H1 (cell line): ENCODE measurements at regions not wholly inside any gene's neighbourhood (a gene's known extent, or its start where the extent isn't known, plus 50 kb on each side); places are given as distances from the start of the nearest gene placed in this dataset.

ENCODE experiments used
- EZH2 ChIP-seq: fragments of 200-600 bp; sonication (generic); IDR thresholded peaks from 2 replicates; pipeline ENCODE4 v1.7.1; 2012; ENCODE audit warnings: low read depth, mild to moderate bottlenecking, moderate library complexity, low read length, inconsistent platforms; ENCODE audit not compliant: severe bottlenecking
- NRF1 ChIP-seq: IDR thresholded peaks from 2 replicates; pipeline ENCODE4 v1.6.1; 2011; ENCODE audit warnings: mild to moderate bottlenecking, low read depth, low read length, improper control_type of control experiment
- POLR2A ChIP-seq, 2 experiments: IDR thresholded peaks; 1 replicate in 1 of 2; 2 replicates in 1 of 2; pipeline ENCODE4 v1.6.1; 2011; ENCODE audit warnings: low read depth in 2 of 2, low read length in 2 of 2, mild to moderate bottlenecking in 2 of 2; ENCODE audit errors: control extremely low read depth in 1 of 2
- SP4 ChIP-seq: IDR thresholded peaks from 2 replicates; pipeline ENCODE4 v1.6.1; 2012; ENCODE audit warnings: low read length, inconsistent platforms
- TCF12 ChIP-seq: IDR thresholded peaks from 2 replicates; pipeline ENCODE4 v1.6.1; 2011; ENCODE audit warnings: low read depth, mild to moderate bottlenecking, low read length

DNA sequence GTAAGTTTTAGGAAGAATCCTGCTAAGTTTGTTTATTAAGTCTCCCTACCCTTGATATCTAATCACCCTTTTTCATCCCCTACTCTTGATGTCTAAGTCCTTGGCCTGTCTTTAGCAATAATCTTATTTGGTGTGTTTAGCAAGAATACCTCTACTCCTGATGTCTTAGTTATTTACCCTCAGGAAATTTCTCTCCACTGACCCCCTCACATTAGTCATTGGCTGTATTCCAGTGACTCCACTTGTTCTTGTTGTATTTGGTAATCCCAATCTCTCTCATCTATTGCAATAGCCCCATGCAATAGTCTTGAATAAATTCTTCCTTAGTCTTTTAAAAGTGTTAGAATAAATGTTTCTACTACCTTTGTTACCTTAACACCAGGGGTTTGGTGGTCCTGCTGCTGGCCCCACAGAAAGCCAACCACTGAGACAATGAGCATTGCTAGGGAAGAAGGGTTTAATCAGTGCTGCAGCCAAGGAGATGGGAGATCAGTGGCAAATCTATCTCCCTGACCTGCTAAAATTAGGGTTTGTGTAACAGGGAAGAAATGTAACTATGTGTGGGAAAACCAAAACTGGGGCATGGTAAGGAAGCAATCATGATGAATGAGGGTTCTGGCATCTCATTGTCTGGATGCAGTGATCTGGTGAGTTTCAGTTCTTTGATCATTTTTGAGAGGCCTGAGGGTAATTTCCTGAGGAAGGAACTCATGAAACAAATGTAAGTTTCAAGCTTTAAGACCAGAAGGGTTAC is 236.4 kb upstream of the DAB2 start:
- TF ChIP-seq TCF12 (no peak), SP4 (no peak), POLR2A (IDR thresholded peaks at IDR 0.05; ENCODE audit: control extremely low read depth in 1 of 2, low read depth in 2 of 2, low read length in 2 of 2) (no peak), NRF1 (no peak), EZH2 (no peak)
